ENCODE measurements at regions not wholly inside any gene's neighbourhood (a gene's known extent, or its start where the extent isn't known, plus 50 kb on each side); places are given as distances from the start of the nearest gene placed in this dataset.

DNA sequence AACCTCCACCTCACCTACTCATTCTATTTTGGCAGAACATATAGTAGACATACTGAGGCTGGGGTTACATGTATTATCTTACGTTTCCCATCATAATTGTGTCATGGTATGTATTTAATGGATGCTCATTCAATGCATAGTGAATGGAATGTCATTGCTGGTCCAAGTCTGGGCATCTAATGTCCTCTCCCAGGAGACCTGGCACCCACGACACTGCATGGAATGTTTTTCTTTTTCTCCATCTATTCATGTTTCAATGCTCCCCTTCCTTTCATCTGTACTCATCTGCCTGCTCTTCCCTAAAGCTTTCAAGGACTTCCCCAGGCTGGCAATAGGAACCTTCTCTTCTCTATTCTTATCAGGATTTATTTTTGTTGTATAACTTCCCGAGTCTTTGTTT is 50.8 kb upstream of the SLIT3 start:
- no peak for TF ChIP-seq ARNTL (CRISPR knock-in tag; IDR thresholded peaks at IDR 0.05; ENCODE audit: borderline replicate concordance, low read depth)
- TF ChIP-seq, protein P1, sequence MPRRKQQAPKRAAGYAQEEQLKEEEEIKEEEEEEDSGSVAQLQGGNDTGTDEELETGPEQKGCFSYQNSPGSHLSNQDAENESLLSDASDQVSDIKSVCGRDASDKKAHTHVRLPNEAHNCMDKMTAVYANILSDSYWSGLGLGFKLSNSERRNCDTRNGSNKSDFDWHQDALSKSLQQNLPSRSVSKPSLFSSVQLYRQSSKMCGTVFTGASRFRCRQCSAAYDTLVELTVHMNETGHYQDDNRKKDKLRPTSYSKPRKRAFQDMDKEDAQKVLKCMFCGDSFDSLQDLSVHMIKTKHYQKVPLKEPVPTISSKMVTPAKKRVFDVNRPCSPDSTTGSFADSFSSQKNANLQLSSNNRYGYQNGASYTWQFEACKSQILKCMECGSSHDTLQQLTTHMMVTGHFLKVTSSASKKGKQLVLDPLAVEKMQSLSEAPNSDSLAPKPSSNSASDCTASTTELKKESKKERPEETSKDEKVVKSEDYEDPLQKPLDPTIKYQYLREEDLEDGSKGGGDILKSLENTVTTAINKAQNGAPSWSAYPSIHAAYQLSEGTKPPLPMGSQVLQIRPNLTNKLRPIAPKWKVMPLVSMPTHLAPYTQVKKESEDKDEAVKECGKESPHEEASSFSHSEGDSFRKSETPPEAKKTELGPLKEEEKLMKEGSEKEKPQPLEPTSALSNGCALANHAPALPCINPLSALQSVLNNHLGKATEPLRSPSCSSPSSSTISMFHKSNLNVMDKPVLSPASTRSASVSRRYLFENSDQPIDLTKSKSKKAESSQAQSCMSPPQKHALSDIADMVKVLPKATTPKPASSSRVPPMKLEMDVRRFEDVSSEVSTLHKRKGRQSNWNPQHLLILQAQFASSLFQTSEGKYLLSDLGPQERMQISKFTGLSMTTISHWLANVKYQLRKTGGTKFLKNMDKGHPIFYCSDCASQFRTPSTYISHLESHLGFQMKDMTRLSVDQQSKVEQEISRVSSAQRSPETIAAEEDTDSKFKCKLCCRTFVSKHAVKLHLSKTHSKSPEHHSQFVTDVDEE (CRISPR knock-in tag; IDR thresholded peaks at IDR 0.05): no peak
- TF ChIP-seq ISL1 (CRISPR knock-in tag; IDR thresholded peaks at IDR 0.05): no peak
- TF ChIP-seq OSR1 (CRISPR knock-in tag; IDR thresholded peaks at IDR 0.05): no peak
- TF ChIP-seq ZNF8 (CRISPR knock-in tag; IDR thresholded peaks at IDR 0.05): no peak
- no peak for TF ChIP-seq ZFP30 (CRISPR knock-in tag; IDR thresholded peaks at IDR 0.05)
- TF ChIP-seq PPARA (CRISPR knock-in tag; IDR thresholded peaks at IDR 0.05; ENCODE audit: borderline replicate concordance): no peak
- TF ChIP-seq ZC3H10 (CRISPR knock-in tag; IDR thresholded peaks at IDR 0.05): no peak
- no peak for TF ChIP-seq ESRRG (CRISPR knock-in tag; IDR thresholded peaks at IDR 0.05)
- no peak for TF ChIP-seq ZFP3 (CRISPR knock-in tag; IDR thresholded peaks at IDR 0.05)
